ENCODE measurements at regions not wholly inside any gene's neighbourhood (a gene's known extent, or its start where the extent isn't known, plus 50 kb on each side); places are given as distances from the start of the nearest gene placed in this dataset.

DNA sequence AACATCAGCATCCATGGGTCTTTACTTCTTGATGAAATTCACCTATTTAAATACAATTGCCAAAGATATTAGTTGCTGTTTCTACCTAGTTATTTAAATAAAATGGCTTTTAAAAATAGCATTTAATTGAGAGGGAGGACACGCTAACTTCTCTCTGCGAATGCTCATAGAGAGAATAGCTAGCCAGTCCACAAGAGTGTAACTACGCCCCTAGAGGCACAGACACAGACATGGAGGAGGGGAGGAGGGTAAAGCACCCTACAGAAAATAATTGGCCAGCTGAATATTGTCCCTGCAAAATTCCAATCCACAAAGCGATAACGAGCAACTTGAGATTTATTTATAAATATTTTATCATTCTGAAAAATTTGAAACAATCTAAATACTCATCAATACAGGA is 97.0 kb upstream of the PAPOLG start:
- DNase-seq = no peak

DNA sequence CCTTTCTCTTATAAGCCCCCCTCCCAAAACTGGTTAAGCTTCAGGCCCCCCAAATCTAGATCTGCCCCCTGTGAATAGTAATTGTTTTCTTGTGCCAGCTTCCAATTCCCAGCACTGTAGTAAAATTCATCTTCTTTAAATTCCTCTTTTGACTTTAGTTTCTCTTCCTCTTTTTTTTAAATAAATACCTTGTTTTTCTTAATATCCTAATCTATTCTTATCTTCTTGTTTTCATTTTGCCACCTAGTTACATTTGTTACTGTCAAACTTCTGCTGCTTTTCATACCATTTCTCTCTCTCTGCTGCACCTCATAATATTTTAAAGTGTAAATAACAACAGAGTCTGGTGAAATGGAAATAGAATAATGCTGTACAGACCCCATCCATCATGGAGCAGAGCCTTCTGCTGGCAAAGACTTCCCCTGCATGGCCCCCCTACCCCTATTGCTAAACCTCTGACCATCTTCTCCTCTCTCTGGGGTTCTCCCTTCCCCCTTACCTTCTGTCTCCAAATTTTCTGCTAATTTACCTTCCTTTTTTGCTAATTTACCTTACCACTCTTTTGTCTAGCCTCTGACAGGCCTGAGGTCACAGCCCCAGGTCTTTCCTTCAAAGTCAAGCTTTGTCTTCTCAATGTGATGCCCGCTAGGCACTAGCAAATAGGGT is 94.9 kb upstream of the PAPOLG start:
- peak in 1 of 2 donors; percentile 47 for DNase-seq

DNA sequence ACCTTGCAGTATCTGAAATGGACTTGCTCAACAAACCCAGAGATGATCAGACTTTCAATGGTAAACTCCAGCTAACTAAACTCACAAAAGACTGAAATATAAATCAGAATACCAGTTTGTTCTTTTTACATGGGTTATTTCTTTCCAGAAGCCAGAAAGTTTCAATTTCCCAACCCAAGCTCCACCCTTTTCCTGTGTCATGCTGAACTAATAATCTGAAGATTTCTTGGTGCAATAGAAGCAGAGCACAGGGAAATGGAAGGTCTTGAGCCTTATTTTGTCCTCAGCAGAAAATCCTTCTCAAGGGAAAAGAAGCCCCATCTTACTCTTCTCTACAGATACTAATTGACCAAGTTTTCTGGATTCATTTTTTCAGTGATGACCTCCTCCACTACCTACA is 93.3 kb upstream of the PAPOLG start:
- no peak for DNase-seq

DNA sequence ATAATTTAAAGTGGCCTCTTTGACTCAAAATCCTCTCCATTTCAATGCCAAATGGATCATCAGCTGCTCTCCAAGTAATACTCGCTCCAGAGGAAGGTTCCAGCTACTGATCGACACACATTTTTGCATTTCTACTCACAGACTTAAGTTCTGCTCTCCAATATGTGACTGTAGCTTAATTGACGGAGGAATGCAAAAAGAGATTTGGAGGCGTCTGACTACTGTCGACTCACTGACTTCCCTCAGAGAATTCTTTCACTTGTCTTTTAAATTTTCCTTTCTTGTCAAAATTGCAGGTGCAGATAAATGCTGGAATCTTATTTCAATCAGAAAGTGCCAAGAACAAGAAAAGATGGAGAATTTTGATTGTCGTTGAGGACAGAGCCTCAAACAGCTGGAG is 84.1 kb upstream of the PAPOLG start:
- no peak for DNase-seq

DNA sequence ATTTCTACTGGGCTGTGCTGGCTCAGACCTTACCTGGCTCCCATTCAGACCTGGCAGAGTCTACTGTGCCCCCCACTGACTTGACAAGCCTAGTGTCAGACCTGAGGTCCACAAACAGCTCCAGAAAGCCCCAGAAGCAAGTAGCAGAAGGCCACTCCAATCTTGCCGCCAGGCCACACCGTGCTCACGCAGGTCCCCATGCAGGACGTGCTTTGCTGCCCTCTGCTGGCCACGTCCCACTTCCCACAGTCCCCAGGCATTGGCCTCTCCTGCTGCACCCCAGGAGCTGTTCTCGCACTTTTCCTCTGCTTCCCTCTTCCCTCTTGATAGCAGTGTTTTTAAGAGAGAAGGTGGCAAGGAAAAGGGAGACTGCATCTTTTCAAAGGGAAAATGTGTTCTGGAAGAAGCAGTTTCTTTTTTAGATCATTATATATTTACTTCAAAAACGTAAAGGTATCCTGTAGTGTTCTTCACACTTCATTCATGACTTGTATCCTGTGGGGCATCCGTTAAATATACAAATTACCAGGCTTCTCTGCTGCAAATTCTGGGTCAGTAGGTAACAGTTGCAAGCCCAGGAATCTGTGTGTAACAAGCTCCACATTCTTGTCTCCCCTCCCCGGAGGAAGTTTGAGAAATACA is 81.4 kb upstream of the PAPOLG start:
- peak; percentile 51 to 57 for DNase-seq

DNA sequence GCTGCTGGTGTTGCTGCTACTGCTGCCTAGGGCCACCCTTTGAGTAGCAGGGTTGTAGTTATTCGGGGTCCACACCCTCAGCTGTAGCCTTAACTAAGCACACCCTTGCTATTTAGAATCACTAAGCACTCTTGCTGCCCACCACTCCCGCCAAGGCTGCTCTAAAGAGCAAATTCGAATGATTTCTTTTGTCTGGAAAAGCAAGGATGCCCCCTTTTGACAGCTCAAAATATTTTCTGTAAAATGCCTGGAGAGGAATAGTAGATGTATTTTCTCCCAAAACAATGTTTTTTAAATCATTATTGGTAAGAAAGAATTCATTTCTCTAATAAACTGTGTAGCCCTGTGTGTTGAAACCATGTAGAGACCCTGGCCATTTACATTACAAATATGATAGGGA is 80.8 kb upstream of the PAPOLG start:
- DNase-seq = no peak

DNA sequence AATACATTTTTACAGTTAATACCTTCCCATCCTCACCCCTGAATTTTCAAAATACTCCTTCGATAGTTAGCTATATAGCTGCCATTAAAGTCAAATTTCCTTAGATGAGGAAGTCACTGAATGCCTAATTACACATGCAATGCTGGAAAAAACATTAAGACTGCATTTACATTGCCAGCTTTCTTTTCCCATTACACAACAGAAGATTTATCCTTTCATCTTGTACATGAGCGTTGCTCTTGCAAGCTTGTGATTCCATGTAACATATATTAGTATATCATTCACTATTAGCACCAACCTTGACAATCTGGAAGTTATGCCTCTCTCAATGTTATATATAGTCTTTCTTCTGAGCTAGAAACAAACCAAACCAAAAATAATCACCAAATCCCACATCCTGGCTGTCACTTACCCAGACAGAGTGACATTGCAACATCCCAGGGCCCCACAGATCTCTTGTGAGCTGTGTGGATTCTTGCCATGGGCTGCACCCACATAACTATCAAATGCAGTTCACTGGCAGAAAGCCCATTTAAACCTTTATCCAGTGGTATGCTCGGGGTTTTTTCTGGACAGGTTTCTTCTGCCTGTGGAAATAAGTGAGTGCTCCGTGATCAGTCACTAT is 79.2 kb upstream of the PAPOLG start:
- peak in 1 of 2 donors; percentile 58 for DNase-seq

DNA sequence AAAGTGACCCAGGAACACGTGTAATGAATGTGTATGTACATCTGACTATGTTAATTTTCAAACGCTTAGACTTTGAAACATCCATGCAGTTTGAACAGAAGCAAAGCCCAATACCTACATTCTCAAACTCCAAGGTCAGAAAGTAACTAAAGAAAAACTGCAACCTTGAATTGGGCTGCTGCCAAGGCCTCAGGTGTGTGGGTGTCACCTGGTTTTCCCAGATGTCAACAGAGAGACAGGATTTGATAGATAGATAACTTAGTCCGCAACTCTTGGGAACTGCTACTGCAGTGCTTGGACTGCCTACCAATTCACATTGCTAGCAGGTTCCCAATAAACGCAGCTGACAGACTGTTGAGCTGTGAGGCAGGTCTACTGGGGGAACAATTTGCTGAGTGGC is 78.7 kb upstream of the PAPOLG start:
- no peak for DNase-seq

DNA sequence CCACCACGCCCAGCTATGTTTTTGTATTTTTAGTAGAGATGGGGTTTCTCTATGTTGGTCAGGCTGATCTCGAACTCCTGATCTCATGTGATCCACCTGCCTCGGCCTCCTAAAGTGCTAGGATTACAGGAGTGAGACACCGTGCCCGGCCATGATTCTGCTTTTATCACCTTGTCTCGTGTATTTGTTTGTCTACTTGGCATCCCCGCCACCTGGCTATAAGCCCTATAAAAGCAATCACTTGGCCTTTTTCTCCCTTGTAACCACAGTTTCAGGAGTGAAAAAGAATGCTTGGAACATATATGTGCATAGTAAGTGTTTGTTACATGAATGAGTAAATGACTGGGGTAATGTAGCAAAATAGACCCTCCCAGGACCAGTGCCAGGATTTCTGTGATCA is 77.5 kb upstream of the PAPOLG start:
- DNase-seq = no peak

DNA sequence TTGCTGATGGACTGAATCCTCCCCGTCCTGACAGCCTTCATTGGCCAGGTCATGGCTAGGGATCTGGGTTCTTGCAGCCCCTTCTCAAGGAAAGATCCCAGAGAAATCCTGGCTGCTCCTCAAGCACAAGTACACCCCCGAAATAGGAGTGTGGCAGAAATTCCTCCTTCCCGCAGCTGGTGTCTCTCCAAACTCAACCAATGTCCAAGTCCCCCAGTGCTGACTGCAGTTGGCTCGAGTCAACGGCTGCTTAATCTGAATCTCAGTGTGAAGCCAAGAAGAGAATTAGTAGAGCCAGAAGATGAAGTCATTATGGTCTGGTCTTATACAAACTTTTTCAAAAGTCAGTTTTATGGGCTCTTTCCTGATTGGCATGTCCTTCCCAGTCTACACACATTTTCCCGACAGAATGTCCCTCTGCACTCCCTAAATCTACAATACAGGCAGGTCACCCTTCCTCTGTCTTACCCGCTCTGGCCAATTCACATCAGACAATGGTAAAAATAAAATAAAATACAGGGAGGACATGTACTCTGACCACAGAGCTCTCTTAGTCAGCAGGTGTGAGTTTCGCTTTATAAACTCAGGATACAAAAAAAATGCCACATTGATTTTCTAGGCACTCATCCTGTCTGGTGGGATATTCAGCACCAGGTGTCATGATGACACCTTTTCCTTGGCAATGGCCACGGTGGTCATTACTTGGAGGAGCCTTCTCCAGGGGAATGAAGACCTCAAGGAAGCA is 76.9 kb upstream of the PAPOLG start:
- no peak for DNase-seq

DNA sequence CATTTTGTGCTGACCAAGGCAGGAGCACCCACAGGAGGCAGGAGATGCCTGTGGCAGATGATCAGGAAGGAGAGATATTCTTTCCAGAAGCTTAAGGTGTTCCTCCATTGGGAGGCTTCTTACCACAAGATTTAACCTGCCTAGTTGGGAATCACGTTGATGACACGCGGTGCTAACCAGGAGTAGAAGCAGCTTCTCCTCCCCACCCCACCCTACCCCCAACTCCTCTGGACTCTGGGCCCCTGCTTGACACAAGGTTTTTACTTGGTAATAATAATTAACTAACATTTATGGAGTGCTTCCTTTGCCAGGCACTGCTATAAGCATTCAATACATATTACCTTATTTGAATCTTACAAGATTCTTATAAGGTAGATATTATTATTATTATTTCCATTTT is 62.5 kb upstream of the PAPOLG start:
- no peak for DNase-seq

DNA sequence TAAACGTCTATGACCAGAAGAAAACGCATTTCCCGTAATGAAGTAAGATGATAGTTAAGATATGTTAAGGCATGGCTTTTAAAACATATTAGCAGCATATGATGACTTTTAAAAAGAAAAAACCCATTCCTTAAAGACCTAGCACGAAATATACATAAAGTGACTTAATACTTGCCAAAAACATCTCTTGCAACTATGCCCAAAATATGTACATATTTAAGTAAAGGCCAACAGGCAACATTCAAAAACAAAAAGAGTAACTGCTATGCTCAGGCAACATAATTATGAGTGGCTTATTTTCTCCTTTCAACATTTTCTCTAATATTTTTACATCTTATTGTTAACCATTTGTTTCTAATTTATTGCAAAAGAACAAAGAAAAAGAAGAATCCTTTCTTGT is 60.3 kb upstream of the PAPOLG start:
- no peak for DNase-seq

DNA sequence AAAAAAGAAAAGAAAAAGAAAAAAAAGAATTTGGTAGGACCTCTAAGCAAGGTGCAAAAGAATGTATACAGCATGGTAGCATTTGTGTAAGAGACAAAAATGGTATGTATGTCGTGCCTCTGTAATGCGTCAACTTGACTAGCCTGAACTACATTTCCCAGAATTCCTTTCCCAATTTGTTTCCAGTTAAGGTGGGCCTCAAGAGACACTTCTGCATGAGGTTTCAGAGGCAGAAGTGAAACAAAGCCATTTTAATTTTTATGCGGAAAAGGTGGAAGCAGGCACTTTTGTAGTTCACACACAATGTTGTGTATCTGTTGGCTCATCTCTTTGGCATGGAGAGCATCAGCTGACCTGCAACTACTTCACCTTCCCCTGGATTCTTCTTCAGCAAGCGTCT is 56.5 kb upstream of the PAPOLG start:
- no peak for DNase-seq

DNA sequence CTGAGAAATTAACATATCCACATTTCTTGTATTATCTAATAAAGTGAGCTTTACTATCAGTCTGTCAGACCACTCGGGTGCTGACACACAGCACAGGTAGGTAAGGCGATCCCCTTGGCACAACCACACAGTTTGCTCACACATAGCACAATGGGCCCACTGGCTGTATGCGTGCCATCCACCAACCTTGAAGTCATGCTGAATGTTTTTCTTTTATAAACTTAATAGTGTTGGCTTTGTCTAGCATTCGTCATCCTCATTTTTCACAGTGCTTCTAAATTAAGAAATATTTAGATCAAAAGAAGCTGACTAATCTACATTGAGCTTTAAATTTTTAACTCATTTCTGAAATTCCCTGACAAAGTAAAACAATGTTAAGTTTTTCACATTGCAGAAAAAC is 50.0 kb upstream of the PAPOLG start:
- no peak for DNase-seq
